ENCODE measurements at regions not wholly inside any gene's neighbourhood (a gene's known extent, or its start where the extent isn't known, plus 50 kb on each side); places are given as distances from the start of the nearest gene placed in this dataset.
"Not testable (repeated sequence)": the region's sequence is repeated elsewhere in the genome, so short reads cannot be mapped to it uniquely, and the experiment has no call there.

DNA sequence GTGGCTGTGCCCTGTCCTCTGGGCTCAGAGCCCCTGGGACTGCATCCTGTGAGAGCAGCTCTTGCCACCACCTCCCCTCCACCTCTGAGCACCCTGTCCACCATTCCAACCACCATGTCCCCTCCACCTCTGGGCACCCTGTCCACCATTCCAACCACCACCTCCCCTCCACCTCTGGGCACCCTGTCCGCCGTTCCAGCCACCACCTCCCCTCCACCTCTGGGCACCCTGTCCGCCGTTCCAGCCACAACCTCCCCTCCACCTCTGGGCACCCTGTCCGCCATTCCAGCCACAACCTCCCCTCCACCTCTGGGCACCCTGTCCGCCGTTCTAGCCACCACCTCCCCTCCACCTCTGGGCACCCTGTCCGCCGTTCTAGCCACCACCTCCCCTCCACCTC lies 313.7 kb upstream of the MYT1L start:
- TF ChIP-seq, protein P1, sequence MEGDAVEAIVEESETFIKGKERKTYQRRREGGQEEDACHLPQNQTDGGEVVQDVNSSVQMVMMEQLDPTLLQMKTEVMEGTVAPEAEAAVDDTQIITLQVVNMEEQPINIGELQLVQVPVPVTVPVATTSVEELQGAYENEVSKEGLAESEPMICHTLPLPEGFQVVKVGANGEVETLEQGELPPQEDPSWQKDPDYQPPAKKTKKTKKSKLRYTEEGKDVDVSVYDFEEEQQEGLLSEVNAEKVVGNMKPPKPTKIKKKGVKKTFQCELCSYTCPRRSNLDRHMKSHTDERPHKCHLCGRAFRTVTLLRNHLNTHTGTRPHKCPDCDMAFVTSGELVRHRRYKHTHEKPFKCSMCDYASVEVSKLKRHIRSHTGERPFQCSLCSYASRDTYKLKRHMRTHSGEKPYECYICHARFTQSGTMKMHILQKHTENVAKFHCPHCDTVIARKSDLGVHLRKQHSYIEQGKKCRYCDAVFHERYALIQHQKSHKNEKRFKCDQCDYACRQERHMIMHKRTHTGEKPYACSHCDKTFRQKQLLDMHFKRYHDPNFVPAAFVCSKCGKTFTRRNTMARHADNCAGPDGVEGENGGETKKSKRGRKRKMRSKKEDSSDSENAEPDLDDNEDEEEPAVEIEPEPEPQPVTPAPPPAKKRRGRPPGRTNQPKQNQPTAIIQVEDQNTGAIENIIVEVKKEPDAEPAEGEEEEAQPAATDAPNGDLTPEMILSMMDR (conservative IDR thresholded peaks at IDR 0.05 in 1 of 2, IDR thresholded peaks at IDR 0.05 in 1 of 2; ENCODE audit: low read depth in 1 of 2, low read length in 2 of 2): not testable (repeated sequence)
- not testable (repeated sequence) for TF ChIP-seq EZH2 (IDR thresholded peaks at IDR 0.05; ENCODE audit: low read length, missing control alignments)

Data from fibroblast of lung (primary cell).